ENCODE measurements at regions not wholly inside any gene's neighbourhood (a gene's known extent, or its start where the extent isn't known, plus 50 kb on each side); places are given as distances from the start of the nearest gene placed in this dataset.

DNA sequence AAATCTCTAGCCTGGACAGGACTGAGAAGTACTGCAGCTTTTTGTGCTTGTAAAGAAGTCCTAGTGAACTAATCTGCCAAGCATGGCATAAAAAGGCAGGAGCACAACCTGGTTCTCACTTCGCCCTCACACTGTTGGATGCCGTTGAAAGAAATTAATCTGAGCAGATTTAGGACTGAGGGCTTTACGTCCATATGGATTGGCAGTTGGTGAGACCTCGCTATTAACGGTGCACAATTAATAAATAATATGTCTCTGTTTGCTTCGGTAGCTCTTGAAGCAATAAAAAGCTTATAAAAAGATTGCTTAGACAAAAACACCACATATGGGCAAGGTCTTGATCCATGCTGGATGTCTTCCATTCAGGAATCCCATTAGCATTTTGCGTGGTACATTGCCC lies 185.6 kb upstream of the EPHA7 start:
- DNase-seq: no peak

- DNase-seq: no peak
Observed at GRCh38 chr6:93592417-93592816, 173.1 kb upstream of the EPHA7 start.

DNA sequence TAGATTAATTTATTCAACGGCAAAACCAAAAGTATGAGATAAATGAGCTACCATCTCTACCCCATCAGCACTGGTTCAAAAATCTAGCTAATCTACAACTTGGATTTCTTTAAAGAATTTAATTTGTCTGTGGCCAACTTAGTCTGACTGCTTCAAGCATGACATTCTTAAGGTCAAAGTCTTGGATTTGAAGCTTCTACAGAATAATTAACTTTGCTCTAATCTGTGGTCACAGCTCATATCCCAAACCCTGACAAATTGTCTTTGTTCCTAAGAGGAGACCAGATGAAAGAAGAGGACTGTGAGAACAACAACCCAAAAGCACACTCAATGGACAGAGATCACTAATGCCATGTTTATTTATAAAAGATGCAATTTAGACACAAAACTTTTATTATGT lies 166.9 kb upstream of the EPHA7 start:
- no peak for DNase-seq

DNA sequence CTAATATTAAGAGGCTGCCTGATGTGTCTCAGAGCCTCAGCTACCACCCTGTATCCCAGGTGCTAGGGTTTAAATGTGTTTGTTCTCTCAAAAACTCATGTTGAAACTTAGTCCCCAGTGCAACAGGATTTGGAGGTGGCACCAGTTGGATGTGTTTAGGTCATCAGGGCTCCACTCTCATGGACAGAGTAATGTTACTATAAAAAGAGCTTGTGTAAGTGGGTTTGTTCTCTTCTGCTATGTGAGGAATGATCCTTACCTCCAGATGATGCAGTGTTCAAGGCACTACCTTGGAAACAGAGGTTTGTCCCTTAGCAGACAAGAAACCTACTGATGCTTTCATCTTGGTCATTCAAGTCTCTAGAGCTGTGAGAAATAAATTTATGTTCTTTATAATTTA lies 164.9 kb upstream of the EPHA7 start:
- no peak for DNase-seq

DNA sequence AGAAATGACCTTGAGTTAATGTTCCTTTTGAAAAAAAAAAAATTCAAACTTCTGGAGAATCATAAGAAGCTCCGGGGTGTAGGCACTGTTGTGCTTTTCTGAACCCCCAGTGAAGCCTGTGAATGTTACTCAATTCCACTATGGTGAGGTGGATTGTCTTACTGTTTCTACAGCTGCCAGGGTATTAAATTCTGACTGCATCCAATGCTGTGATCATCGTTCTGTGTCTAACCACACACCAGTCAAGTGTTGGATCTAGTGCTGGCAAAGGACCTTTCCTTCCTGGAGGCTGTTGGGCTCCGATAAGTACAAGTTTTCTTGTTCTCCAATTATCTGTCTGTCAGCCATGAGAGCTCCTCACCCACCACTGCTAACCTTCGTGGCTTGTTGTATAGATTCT lies 162.0 kb upstream of the EPHA7 start:
- no peak for DNase-seq

GRCh38 chr6:93580446-93580845 lies 161.1 kb upstream of the EPHA7 start:
- no peak for DNase-seq

DNA sequence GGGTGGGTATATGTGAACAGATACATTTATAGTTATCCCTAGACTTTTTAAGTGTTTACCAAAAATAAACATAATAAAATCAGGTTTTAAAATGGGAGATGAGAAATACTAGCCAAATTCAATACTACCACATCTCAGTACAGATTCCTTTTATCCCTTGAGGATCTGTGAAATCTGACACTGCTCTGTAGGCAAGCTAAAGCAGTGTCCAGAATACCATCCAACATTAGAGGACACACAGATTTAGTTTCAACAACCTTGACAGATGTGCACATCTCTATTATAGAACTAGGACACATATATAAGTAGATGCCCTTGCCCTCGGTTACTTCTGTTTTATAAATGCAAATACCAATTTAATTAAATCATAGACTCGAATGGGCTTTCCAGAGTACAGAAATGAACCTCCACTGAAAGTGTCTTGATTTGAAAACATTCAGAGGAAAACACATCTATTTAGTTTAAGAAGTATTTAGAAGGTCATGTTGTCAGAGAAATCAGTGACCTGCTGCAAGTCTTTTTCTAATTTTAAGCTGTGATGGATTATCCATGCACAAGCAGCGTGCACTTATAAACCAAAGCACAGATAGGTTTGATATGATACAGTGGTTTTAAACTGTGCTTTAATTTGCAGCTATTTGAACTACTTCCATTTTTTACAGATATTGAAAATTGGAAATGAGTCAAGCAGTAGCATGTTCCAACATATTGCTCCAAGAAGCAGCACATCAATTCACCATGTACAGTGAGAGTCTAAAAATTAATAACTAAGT lies 156.3 kb upstream of the EPHA7 start:
- no peak for DNase-seq

DNA sequence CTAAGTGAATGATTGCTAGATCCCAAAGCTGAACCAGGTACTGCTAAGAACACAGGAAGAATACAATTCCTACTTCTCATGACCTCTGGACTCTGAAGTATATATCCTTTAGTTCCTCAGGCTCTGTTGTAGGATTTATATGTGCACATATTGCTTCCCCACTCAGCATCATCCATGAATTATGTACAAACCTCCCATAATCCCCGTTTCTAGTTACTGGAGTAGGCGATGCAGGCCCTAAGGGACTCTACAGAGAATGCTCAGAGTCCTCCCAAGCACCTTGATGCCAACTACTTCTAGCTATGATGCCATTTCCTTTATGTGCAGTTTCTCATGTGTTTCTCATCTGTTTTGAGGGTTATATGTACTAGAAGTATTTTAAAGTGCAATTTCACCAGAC lies 154.9 kb upstream of the EPHA7 start:
- no peak for DNase-seq

GRCh38 chr6:93571346-93571745 lies 152.0 kb upstream of the EPHA7 start:
- DNase-seq: no peak

- no peak for DNase-seq
Observed at GRCh38 chr6:93568169-93568568, 148.8 kb upstream of the EPHA7 start.

- no peak for DNase-seq
Observed at GRCh38 chr6:93567164-93567563, 147.8 kb upstream of the EPHA7 start.

GRCh38 chr6:93566285-93566684 lies 146.9 kb upstream of the EPHA7 start:
- no peak for DNase-seq

DNA sequence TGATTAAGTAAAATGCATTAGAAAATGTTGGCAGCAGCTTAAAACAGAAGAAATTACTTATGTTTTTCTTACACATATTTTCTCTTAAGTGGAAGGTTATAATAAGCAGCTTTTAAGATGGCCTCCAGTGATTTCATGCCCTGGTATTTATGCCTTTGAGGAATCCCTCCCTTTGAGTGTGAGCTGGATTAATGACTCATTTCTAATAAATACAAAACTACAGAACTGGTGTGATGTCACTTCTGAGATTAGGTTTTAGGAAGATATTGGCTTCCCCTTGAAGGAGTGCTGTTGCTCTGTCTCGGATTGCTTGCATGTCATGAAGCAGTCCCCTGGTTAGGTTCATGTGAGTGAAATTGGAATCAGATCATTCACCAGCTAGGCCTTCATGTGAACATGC lies 143.2 kb upstream of the EPHA7 start:
- DNase-seq: no peak

- no peak for DNase-seq
Observed at GRCh38 chr6:93555292-93555691, 135.9 kb upstream of the EPHA7 start.

DNA sequence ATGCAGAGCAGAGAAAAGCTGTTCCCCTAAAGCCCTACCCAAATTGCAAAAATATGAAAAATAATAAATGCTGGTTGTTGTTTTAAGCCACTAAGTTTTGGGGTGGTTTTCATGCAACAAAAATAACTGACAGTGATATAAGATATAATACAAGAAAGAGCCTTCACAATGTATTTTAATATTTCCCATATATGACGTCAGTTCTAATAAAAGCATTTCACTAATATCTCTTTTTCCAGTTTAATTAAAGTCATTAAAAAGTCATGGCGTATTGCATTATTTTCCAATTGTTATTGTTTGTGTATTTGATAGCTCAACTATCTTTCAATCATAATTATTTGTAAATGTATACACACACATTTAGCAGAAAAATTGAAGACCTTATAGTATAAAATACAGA lies 134.7 kb upstream of the EPHA7 start:
- no peak for DNase-seq

DNA sequence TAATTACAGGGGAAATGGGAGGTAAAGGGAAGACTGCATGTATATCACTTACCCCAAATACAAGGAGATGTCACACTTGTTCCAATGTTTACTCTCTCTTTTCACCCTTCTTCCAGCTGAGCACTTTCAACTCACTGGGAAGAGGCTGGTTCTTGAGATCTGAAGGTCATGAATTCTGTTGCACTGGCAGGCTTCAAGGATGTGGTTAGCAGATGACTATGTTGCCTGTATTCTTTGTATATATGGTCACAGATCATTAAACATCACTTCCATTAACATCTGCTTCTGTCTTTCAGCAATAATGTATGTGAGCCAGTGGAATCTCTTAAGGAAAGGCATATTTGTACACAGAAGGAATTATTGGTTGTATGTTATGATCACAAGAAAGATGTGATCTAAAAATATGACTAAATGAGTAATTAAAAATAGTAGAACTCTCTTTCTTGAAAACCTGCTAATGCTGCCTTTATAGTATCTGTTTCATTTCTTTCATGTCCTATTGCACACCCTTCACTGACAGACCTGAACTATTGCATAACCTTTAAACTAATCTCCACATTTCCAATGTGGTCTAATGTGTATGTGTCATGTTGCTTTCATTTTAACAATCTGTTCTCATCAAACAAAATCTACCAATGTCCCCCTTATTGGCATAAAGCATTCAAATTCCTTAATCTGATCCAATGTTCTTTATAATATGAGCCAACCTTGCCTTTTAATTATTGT lies 131.4 kb upstream of the EPHA7 start:
- no peak for DNase-seq

DNA sequence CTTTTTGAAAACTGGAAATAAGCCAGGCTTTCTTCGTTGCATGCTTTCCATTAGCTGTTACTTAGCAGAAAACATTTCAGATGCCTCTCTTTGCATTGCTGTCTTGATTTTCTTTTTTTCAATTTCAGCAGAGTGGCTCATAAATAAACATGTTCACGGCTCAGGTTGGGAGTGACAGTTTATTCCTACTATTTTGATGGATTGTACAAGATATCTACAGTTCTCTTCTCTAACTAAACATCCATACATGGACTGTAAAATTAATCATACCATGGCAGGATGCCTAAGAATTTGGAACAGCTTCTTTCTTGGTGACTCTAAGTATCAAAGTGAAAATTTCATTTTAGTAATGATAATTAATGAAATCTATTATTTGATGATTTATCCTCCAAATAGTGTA lies 130.5 kb upstream of the EPHA7 start:
- DNase-seq: no peak

DNA sequence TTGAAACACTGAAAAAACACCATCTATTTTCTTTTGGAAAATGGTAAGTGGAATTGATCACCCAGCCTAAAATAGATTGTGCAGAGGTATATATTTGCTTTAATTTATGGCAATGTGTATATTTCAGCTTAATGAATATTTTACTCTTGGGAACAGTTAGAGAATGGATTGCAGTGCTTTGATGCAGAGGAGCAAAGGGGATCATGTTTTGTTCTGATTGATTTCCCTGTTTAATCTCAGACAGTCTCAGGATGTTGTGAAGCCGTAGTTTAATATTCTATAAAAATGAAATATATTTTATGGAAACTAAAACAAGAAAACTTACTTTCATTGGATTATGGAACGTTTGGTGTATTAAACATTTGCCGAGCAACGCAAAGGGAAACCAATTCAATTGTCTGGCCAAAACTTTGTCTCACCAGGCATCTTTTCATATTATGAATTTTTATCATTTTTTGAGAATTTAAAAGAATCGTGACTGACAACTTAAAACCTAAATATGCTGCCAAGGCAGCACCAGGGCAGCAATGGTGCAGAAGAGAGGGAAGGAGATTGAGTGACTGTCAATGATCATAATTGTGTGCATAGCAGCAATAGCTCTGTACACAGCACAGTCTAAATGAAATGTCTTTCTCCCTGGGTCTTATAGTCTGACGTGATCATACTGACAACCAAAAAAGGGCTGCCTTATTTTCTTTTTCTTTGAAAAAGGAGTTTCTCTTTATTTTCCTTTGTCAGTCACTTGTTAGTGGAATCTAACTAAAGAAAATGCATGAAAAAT lies 105.5 kb upstream of the EPHA7 start:
- DNase-seq: no peak

- no peak for DNase-seq
Observed at GRCh38 chr6:93523365-93523764, 104.0 kb upstream of the EPHA7 start.

GRCh38 chr6:93516441-93516840 lies 97.1 kb upstream of the EPHA7 start:
- no peak for DNase-seq

- DNase-seq: no peak
Observed at GRCh38 chr6:93515736-93516135, 96.4 kb upstream of the EPHA7 start.

DNA sequence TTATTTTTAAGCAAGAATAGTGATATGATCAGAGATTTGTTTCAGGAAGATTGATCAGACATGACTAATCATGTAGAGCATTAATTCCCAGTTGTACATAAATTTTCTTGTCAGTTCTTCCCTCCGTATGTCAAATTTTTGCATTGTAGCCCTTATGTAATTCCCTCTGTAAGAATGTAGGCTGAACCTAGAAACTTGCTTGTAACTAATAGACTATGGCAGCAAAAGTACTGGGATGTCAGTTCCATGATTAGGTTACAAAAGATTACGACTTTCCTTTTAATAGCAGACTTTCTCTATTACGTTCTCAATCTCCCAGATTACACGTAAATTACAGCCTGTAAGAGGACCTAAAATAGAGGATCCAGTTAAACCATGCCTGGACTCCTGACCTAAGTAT lies 79.4 kb upstream of the EPHA7 start:
- no peak for DNase-seq

DNA sequence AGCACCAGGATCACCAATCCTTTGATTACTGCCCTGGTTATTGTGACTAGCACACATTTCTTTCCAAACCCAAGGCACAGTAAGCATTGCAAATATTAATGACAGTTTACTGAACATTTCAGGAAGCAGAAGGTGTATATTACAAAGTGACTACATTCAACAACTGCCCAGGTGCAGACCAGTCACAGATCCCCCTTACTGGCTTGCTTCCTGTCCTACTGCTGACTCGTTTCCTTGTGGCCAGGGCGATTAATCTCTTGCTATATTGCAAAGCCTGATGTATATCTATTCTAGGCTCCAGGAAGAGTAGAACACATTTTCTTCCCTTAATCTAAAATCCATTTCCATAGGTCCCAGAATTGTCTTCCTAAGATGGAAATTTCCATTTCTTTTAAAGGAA lies 77.2 kb upstream of the EPHA7 start:
- no peak for DNase-seq

DNA sequence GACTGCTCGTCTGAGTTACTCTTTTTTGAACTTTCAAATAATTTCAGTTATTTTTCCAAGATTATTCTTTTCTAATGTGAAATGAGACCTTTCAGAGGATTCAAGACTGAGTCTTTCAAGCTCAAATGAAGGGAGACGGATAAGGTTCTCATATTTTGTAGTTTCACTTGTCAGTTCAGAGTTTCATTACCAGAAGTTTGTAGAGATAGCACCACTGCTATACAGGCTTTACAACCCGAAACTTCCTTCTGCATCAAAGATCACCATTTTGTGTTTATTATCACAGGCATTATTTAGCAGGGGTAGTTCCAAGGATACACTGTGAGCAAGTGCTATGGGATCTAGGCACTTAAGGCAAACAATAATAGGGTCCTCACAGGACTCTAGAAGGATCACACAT lies 74.7 kb upstream of the EPHA7 start:
- no peak for DNase-seq

Data from SW 1271 (cell line).